Mucosa of descending colon (tissue), 3 donors: ENCODE measurements at regions not wholly inside any gene's neighbourhood (a gene's known extent, or its start where the extent isn't known, plus 50 kb on each side); places are given as distances from the start of the nearest gene placed in this dataset.

Source experiments
- ATAC-seq: fragments of 200-7000 bp; cut with Tn5 transposase; one replicate; pipeline ENCODE4 v1.9.1; 2020; ENCODE audit warnings: mild to moderate bottlenecking, moderate library complexity
- DNase-seq, 3 donors: peaks; one replicate each; pipeline ENCODE4 v3.0.0-alpha.2; 2020
- H3K36me3 ChIP-seq: fragments of 200-600 bp; one replicate; pipeline ENCODE4 v1.8.0; 2021; ENCODE audit warnings: low read depth, mild to moderate bottlenecking
- H3K4me1 ChIP-seq: fragments of 200-600 bp; one replicate; pipeline ENCODE4 v1.8.0; 2021; ENCODE audit warnings: low read depth, mild to moderate bottlenecking
- H3K4me3 ChIP-seq: fragments of 200-600 bp; one replicate; pipeline ENCODE4 v1.8.0; 2021; ENCODE audit warnings: mild to moderate bottlenecking
- H3K9me3 ChIP-seq: fragments of 200-600 bp; one replicate; pipeline ENCODE4 v1.8.0; 2021; ENCODE audit warnings: mild to moderate bottlenecking
- CTCF ChIP-seq: fragments of 200-600 bp; IDR thresholded peaks from one replicate; pipeline ENCODE4 v1.8.0; 2022; ENCODE audit warnings: antibody characterized with exemption, mild to moderate bottlenecking
- intact Hi-C, 2 donors: fragments of 100-400 bp; cut with DNase I in 1 of 2; cut with micrococcal nuclease in 1 of 2; formaldehyde crosslinking; loops; one replicate each; pipeline versions ENCODE4 v1.11.0 to v1.11.1; 2022; cut with DNase I, micrococcal nuclease
- donor health status: DM: no; HTN: no; CAD: no; lungs with moderate emphysema.
- donor health status: DM: no; HTN: no; CAD: no.
- donor health status: DM: no; HTN: yes; CAD: no.

GRCh38 chr12:124663206-124663605 lies 95.8 kb upstream of the NCOR2 start:
- DNase-seq (no peak), ATAC-seq (no peak)
- intact Hi-C loops, result no loop called here
- Histone ChIP-seq H3K9me3 (peaks cover 3% of the 10 kb centered on the region), H3K4me1 (no peaks in the 10 kb centered on the region), H3K4me3 (no peak overlapping the region), H3K36me3 (no peaks in the 10 kb centered on the region)
- TF ChIP-seq CTCF, result no peak

- Histone ChIP-seq H3K4me1 (no peaks in the 10 kb centered on the region), H3K9me3 (no peaks in the 10 kb centered on the region), H3K36me3 (no peaks in the 10 kb centered on the region), H3K4me3 (no peak overlapping the region)
- no peak for TF ChIP-seq CTCF
- ATAC-seq, result no peak
- DNase-seq, result no peak
- intact Hi-C loops, result no loop called here
These were observed 93.9 kb upstream of the NCOR2 start for GRCh38 chr12:124661341-124661740.

- no peak for TF ChIP-seq CTCF
- H3K4me1 ChIP-seq, result no peaks in the 10 kb centered on the region
- DNase-seq, result no peak
These were observed 93.4 kb upstream of the NCOR2 start for GRCh38 chr12:124660851-124661250.

GRCh38 chr12:124658806-124659402 lies 91.5 kb upstream of the NCOR2 start:
- no peak for DNase-seq
- no peak for TF ChIP-seq CTCF
- Histone ChIP-seq H3K9me3 (no peaks in the 10 kb centered on the region), H3K36me3 (no peaks in the 10 kb centered on the region), H3K4me3 (no peak overlapping the region), H3K4me1 (no peaks in the 10 kb centered on the region)
- intact Hi-C loops, result no loop called here
- ATAC-seq, result no peak

More at GRCh38 chr12:124660851-124661250, 93.4 kb upstream of the NCOR2 start:
- no peaks in the 10 kb centered on the region for H3K36me3 ChIP-seq
- intact Hi-C loops, result no loop called here
- H3K4me3 ChIP-seq, result no peak overlapping the region
- no peaks in the 10 kb centered on the region for H3K9me3 ChIP-seq
- ATAC-seq, result no peak

- ATAC-seq, result no peak
- no peak for TF ChIP-seq CTCF
- H3K9me3 ChIP-seq, result no peaks in the 10 kb centered on the region
- no peaks in the 10 kb centered on the region for H3K36me3 ChIP-seq
- no peak overlapping the region for H3K4me3 ChIP-seq
- intact Hi-C loops, result no loop called here
- no peak for DNase-seq
- no peaks in the 10 kb centered on the region for H3K4me1 ChIP-seq
These were observed 90.9 kb upstream of the NCOR2 start for GRCh38 chr12:124658302-124658701.

GRCh38 chr12:124656947-124657434 lies 89.6 kb upstream of the NCOR2 start:
- Histone ChIP-seq H3K36me3 (no peaks in the 10 kb centered on the region), H3K9me3 (no peaks in the 10 kb centered on the region), H3K4me1 (no peaks in the 10 kb centered on the region), H3K4me3 (no peak overlapping the region)
- no peak for TF ChIP-seq CTCF
- ATAC-seq (no peak), DNase-seq (no peak)
- intact Hi-C loops, result no loop called here
